ENCODE measurements at regions not wholly inside any gene's neighbourhood (a gene's known extent, or its start where the extent isn't known, plus 50 kb on each side); places are given as distances from the start of the nearest gene placed in this dataset.
"Not testable (repeated sequence)": the region's sequence is repeated elsewhere in the genome, so short reads cannot be mapped to it uniquely, and the experiment has no call there.

- TF ChIP-seq CTCF (IDR thresholded peaks at IDR 0.05; ENCODE audit: insufficient read depth, low read depth, low read length, missing control alignments) = no peak
- DNase-seq (ENCODE audit: low read depth) = no peak
- H3K4me3 ChIP-seq (ENCODE audit: low read depth, low read length) = no peak overlapping the region
Measured at GRCh38 chr7:4513450-4513849, 168.6 kb upstream of the FOXK1 start.

- no peak for TF ChIP-seq CTCF (IDR thresholded peaks at IDR 0.05; ENCODE audit: insufficient read depth, low read depth, low read length, missing control alignments)
- H3K4me3 ChIP-seq (ENCODE audit: low read depth, low read length) = no peak overlapping the region
- no peak for DNase-seq (ENCODE audit: low read depth)
Measured at GRCh38 chr7:4519819-4520520, 162.1 kb upstream of the FOXK1 start.

- DNase-seq (ENCODE audit: low read depth) = no peak
- H3K4me3 ChIP-seq (ENCODE audit: low read depth, low read length) = no peak overlapping the region
- TF ChIP-seq CTCF (IDR thresholded peaks at IDR 0.05; ENCODE audit: insufficient read depth, low read depth, low read length, missing control alignments) = no peak
Measured at GRCh38 chr7:4523219-4523618, 158.9 kb upstream of the FOXK1 start.

- no peak for DNase-seq (ENCODE audit: low read depth)
- no peak for TF ChIP-seq CTCF (IDR thresholded peaks at IDR 0.05; ENCODE audit: insufficient read depth, low read depth, low read length, missing control alignments)
- H3K4me3 ChIP-seq (ENCODE audit: low read depth, low read length) = no peak overlapping the region
Measured at GRCh38 chr7:4523873-4524272, 158.2 kb upstream of the FOXK1 start.

- H3K4me3 ChIP-seq (ENCODE audit: low read depth, low read length) = no peak overlapping the region
- no peak for TF ChIP-seq CTCF (IDR thresholded peaks at IDR 0.05; ENCODE audit: insufficient read depth, low read depth, low read length, missing control alignments)
- DNase-seq (ENCODE audit: low read depth) = no peak
Measured at GRCh38 chr7:4525884-4526283, 156.2 kb upstream of the FOXK1 start.

- no peak overlapping the region for H3K4me3 ChIP-seq (ENCODE audit: low read depth, low read length)
- no peak for TF ChIP-seq CTCF (IDR thresholded peaks at IDR 0.05; ENCODE audit: insufficient read depth, low read depth, low read length, missing control alignments)
- no peak for DNase-seq (ENCODE audit: low read depth)
Measured at GRCh38 chr7:4527988-4528636, 154.0 kb upstream of the FOXK1 start.

- no peak for DNase-seq (ENCODE audit: low read depth)
- TF ChIP-seq CTCF (IDR thresholded peaks at IDR 0.05; ENCODE audit: insufficient read depth, low read depth, low read length, missing control alignments) = no peak
- H3K4me3 ChIP-seq (ENCODE audit: low read depth, low read length) = no peak overlapping the region
Measured at GRCh38 chr7:4531236-4531635, 150.9 kb upstream of the FOXK1 start.

- DNase-seq (ENCODE audit: low read depth); H3K4me3 ChIP-seq (ENCODE audit: low read depth, low read length): not testable (repeated sequence)
Measured at GRCh38 chr7:4533339-4533738, 148.8 kb upstream of the FOXK1 start.
